ENCODE measurements at regions not wholly inside any gene's neighbourhood (a gene's known extent, or its start where the extent isn't known, plus 50 kb on each side); places are given as distances from the start of the nearest gene placed in this dataset.

- TF ChIP-seq CEBPB (IDR thresholded peaks at IDR 0.05; ENCODE audit: low read depth) (no peak), SP1 (IDR thresholded peaks at IDR 0.05; ENCODE audit: low read depth) (no peak), POLR2A (IDR thresholded peaks at IDR 0.05; ENCODE audit: borderline replicate concordance, extremely low read depth, insufficient read depth, insufficient read length) (no peak), CTCF (IDR thresholded peaks at IDR 0.05 in 2 of 3, conservative IDR thresholded peaks at IDR 0.05 in 1 of 3; ENCODE audit: borderline replicate concordance in 1 of 3, insufficient read depth in 1 of 3, low read depth in 2 of 3, low read length in 2 of 3) (no peak), EZH2phosphoT487 (IDR thresholded peaks at IDR 0.05; ENCODE audit: borderline replicate concordance) (no peak), MAX (IDR thresholded peaks at IDR 0.05) (no peak), ZNF274 (IDR thresholded peaks at IDR 0.05; ENCODE audit: low read depth, low read length) (no peak), EZH2 (IDR thresholded peaks at IDR 0.05) (no peak), YY1 (IDR thresholded peaks at IDR 0.05; ENCODE audit: extremely low read depth, insufficient replicate concordance, low read depth, low read length) (no peak), POLR2AphosphoS5 (IDR thresholded peaks at IDR 0.05; ENCODE audit: low read depth, low read length) (no peak)
Measured at GRCh38 chr11:112357488-112357887, 96.8 kb upstream of the PLET1 start.

Data from HCT116 (cell line).